PC-3 (cell line): ENCODE measurements at regions not wholly inside any gene's neighbourhood (a gene's known extent, or its start where the extent isn't known, plus 50 kb on each side); places are given as distances from the start of the nearest gene placed in this dataset.

Experiments used
- ATAC-seq: fragments of 200-7000 bp; cut with Tn5 transposase; 2 replicates; pipeline ENCODE4 v1.9.1; 2020; ENCODE audit warnings: mild to moderate bottlenecking, moderate library complexity
- BruUV-seq: library from RNA; stranded (reverse); fragments of 400-500 nt; replicated peaks from 2 replicates; lab custom pipeline; 2021; lab: Mats Ljungman, UMichigan
- CTCF ChIA-PET: fragments of 300-600 bp; sonication (Branson Sonifier 250); formaldehyde crosslinking; loops from one replicate; lab custom pipeline; 2022; ENCODE audit warnings: antibody characterized with exemption; lab: Charles Lee
- POLR2A ChIA-PET: fragments of 300-600 bp; sonication (Branson Sonifier 250); formaldehyde crosslinking; loops from one replicate; lab custom pipeline; 2022; ENCODE audit warnings: antibody characterized with exemption; ENCODE audit not compliant: unreplicated experiment; lab: Charles Lee
- DNase-seq: peaks from one replicate; pipeline ENCODE4 v3.0.0-alpha.2; 2015
- H2AFZ ChIP-seq: fragments of 300-600 bp; sonication (generic); 2 replicates; pipeline ENCODE4 v1.6.0; 2016; ENCODE audit warnings: antibody characterized with exemption, low read length
- H3F3A ChIP-seq: fragments of 300-600 bp; sonication (generic); one replicate; pipeline ENCODE4 v1.6.0; 2017; ENCODE audit warnings: antibody characterized with exemption, low read length, control low read depth, mild to moderate bottlenecking; ENCODE audit not compliant: unreplicated experiment
- H3K27ac ChIP-seq: fragments of 300-600 bp; sonication (generic); 2 replicates; pipeline ENCODE4 v1.5.1; 2016; ENCODE audit warnings: mild to moderate bottlenecking, low read length
- H3K27me3 ChIP-seq: fragments of 300-600 bp; sonication (generic); 2 replicates; pipeline ENCODE4 v1.6.1; 2016; ENCODE audit warnings: low read length, mixed read lengths
- H3K36me3 ChIP-seq: fragments of 300-600 bp; sonication (generic); 2 replicates; pipeline ENCODE4 v1.6.1; 2016; ENCODE audit warnings: low read depth, mixed run types, low read length, mixed read lengths
- H3K4me1 ChIP-seq: fragments of 300-600 bp; sonication (generic); 2 replicates; pipeline ENCODE4 v1.5.1; 2016; ENCODE audit warnings: low read length; ENCODE audit not compliant: insufficient read depth
- H3K4me2 ChIP-seq: fragments of 300-600 bp; sonication (generic); 2 replicates; pipeline ENCODE4 v1.6.0; 2016; ENCODE audit warnings: low read length
- H3K4me3 ChIP-seq: fragments of 300-600 bp; sonication (generic); 2 replicates; pipeline ENCODE4 v1.5.1; 2016; ENCODE audit warnings: mild to moderate bottlenecking, low read length, mixed read lengths
- H3K79me2 ChIP-seq: fragments of 300-600 bp; sonication (generic); 2 replicates; pipeline ENCODE4 v1.6.1; 2017; ENCODE audit warnings: low read length, mixed read lengths
- H3K9ac ChIP-seq: fragments of 300-600 bp; sonication (generic); 2 replicates; pipeline ENCODE4 v1.6.0; 2016; ENCODE audit warnings: mild to moderate bottlenecking, low read length
- H3K9me2 ChIP-seq: fragments of 300-600 bp; sonication (generic); replicated peaks from 2 replicates; pipeline ENCODE4 v1.6.1; 2016; ENCODE audit warnings: mixed run types, low read length, mixed read lengths
- H3K9me3 ChIP-seq: fragments of 300-600 bp; sonication (generic); 2 replicates; pipeline ENCODE4 v1.6.1; 2016; ENCODE audit warnings: low read length, mixed read lengths
- H4K20me1 ChIP-seq: fragments of 300-600 bp; sonication (generic); 2 replicates; pipeline ENCODE4 v1.6.1; 2016; ENCODE audit warnings: low read length, mixed read lengths
- CTCF ChIP-seq: fragments of 300-600 bp; sonication (generic); conservative IDR thresholded peaks from 2 replicates; pipeline ENCODE4 v1.5.1; 2017; ENCODE audit warnings: antibody characterized with exemption, low read depth, mild to moderate bottlenecking, low read length
- EZH2 ChIP-seq: fragments of 300-600 bp; sonication (generic); IDR thresholded peaks from one replicate; pipeline ENCODE4 v1.6.1; 2017; ENCODE audit warnings: antibody characterized with exemption, mild to moderate bottlenecking, low read length; ENCODE audit not compliant: unreplicated experiment
- EZH2phosphoT487 ChIP-seq: fragments of 300-600 bp; sonication (generic); IDR thresholded peaks from 2 replicates; pipeline ENCODE4 v1.6.1; 2018; ENCODE audit warnings: mild to moderate bottlenecking, antibody characterized with exemption, low read length, borderline replicate concordance
- intact Hi-C: fragments of 100-400 bp; cut with micrococcal nuclease; formaldehyde crosslinking; loops from 2 replicates; pipeline ENCODE4 v1.9.0; 2023

DNA sequence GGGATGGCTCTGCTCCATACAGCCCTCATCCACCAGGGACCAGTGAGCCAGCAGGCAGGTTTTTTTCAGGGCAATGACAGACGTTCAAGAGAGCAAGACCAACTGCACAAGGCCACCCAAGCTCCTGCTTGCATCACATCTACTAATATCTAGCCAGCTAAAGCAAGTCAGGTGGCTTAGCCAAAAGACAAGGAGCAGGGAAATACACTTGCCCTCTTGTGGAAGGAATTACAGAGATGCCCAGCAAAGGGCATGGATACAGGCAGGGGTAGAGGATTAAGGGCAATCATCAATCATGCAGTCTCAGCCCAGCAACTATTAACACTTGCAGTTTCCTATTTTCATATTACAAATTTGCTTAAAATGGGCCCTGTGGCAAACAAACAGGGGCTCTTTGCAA, 81.5 kb upstream of the NTRK3 start:
- no peaks in the 10 kb centered on the region for H3K9me2 ChIP-seq
- no TSS peak for BruUV-seq
- H3K79me2 ChIP-seq, result no peaks in the 10 kb centered on the region
- H2AFZ ChIP-seq, result no peak overlapping the region
- ATAC-seq, result no peak
- H3K27ac ChIP-seq, result no peak overlapping the region
- no peaks in the 10 kb centered on the region for H3K4me1 ChIP-seq
- no peaks in the 10 kb centered on the region for H4K20me1 ChIP-seq
- no peaks in the 10 kb centered on the region for H3K27me3 ChIP-seq
- TF ChIP-seq EZH2phosphoT487 (no peak), EZH2 (no peak), CTCF (no peak)
- H3K4me3 ChIP-seq, result no peak overlapping the region
- CTCF ChIA-PET, result no interaction called here
- H3F3A ChIP-seq, result no peaks in the 10 kb centered on the region
- no peaks in the 10 kb centered on the region for H3K9me3 ChIP-seq
- no peak for DNase-seq
- H3K4me2 ChIP-seq, result no peak overlapping the region
- POLR2A ChIA-PET, result no interaction called here
- H3K36me3 ChIP-seq, result no peaks in the 10 kb centered on the region
- intact Hi-C loops, result no loop called here
- no peak overlapping the region for H3K9ac ChIP-seq

- no peaks in the 10 kb centered on the region for H3K9me2 ChIP-seq
- H3K27me3 ChIP-seq, result no peaks in the 10 kb centered on the region
- no peaks in the 10 kb centered on the region for H3K9me3 ChIP-seq
- H3K36me3 ChIP-seq, result no peaks in the 10 kb centered on the region
- no peaks in the 10 kb centered on the region for H3F3A ChIP-seq
- H4K20me1 ChIP-seq, result no peaks in the 10 kb centered on the region
- H3K9ac ChIP-seq, result no peak overlapping the region
- no peak overlapping the region for H3K4me3 ChIP-seq
- H3K4me2 ChIP-seq, result no peak overlapping the region
- intact Hi-C loops, result no loop called here
- CTCF ChIA-PET, result no interaction called here
- no peak overlapping the region for H3K27ac ChIP-seq
- ATAC-seq (no peak), DNase-seq (no peak)
- H3K4me1 ChIP-seq, result no peaks in the 10 kb centered on the region
- TF ChIP-seq EZH2phosphoT487 (no peak), CTCF (no peak), EZH2 (no peak)
- H2AFZ ChIP-seq, result no peak overlapping the region
- POLR2A ChIA-PET, result no interaction called here
- BruUV-seq, result no TSS peak
- H3K79me2 ChIP-seq, result no peaks in the 10 kb centered on the region
These were observed 78.5 kb upstream of the NTRK3 start for GRCh38 chr15:88335074-88335473.

DNA sequence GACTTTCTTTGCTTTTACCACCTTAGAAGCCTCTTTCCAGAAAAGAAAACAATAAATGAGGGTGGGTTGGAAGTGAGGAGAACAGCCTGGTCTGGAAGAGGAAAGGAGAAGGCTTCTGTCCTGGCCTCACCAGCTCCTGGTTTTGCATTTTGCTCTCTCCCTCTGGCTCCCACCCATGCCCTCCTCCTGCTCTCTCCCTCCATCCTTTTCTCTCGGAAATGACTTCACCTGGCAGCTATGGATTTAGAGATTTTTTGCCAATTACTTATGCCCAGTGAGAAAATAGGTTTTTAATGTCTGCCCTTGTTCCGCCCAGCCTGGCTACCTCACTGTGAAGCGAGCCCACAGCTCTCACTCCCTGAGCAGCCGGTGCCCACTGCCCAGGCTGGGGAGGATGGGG, 77.9 kb upstream of the NTRK3 start:
- no peak for DNase-seq
- CTCF ChIA-PET, result interaction anchor here (0.5 kb wide), 1 partner anchor 15 kb away, joined by 3 read pairs; no protein-coding TSS in a partner anchor

More for the DNA sequence above, 77.9 kb upstream of the NTRK3 start:
- intact Hi-C loops, result no loop called here
- BruUV-seq, result no TSS peak
- no peak overlapping the region for H3K4me3 ChIP-seq
- no peak overlapping the region for H3K9ac ChIP-seq
- H3K27me3 ChIP-seq, result no peaks in the 10 kb centered on the region
- ATAC-seq, result no peak
- no peaks in the 10 kb centered on the region for H3K9me2 ChIP-seq
- no peaks in the 10 kb centered on the region for H3F3A ChIP-seq
- TF ChIP-seq EZH2phosphoT487 (no peak), EZH2 (no peak), CTCF (no peak)
- H4K20me1 ChIP-seq, result no peaks in the 10 kb centered on the region
- H2AFZ ChIP-seq, result no peak overlapping the region
- H3K79me2 ChIP-seq, result no peaks in the 10 kb centered on the region
- H3K27ac ChIP-seq, result no peak overlapping the region
- POLR2A ChIA-PET, result no interaction called here
- H3K4me2 ChIP-seq, result no peak overlapping the region
- no peaks in the 10 kb centered on the region for H3K36me3 ChIP-seq
- H3K9me3 ChIP-seq, result no peaks in the 10 kb centered on the region
- no peaks in the 10 kb centered on the region for H3K4me1 ChIP-seq
